Urinary bladder (tissue), 3 donors: ENCODE measurements at regions not wholly inside any gene's neighbourhood (a gene's known extent, or its start where the extent isn't known, plus 50 kb on each side); places are given as distances from the start of the nearest gene placed in this dataset.

Experiments used
- DNase-seq: peaks from one replicate; pipeline ENCODE4 v3.0.0-alpha.2; 2015; ENCODE audit errors: extremely low spot score
- H3K27ac ChIP-seq: one replicate; pipeline ENCODE4 v1.5.1; 2013; ENCODE audit warnings: low read depth, mild to moderate bottlenecking, moderate library complexity
- H3K36me3 ChIP-seq: one replicate; pipeline ENCODE4 v1.6.1; 2013; ENCODE audit warnings: mild to moderate bottlenecking, moderate library complexity; ENCODE audit not compliant: insufficient read depth
- H3K4me1 ChIP-seq: one replicate; pipeline ENCODE4 v1.6.1; 2013; ENCODE audit warnings: mild to moderate bottlenecking, moderate library complexity; ENCODE audit not compliant: insufficient read depth
- H3K4me3 ChIP-seq: one replicate; pipeline ENCODE4 v1.5.1; 2013; ENCODE audit warnings: low read depth, low read length
- WGBS: extraction: QIAGEN DNeasy Blood & Tissue Kit; methylation state at CpG from one replicate; pipeline ENCODE4 v1.1.7; 2013; 5-methylcytosine and 5-hydroxymethylcytosine counted together
- donor health status: healthy with polysubstance abuse.
- donor health status: healthy.

DNA sequence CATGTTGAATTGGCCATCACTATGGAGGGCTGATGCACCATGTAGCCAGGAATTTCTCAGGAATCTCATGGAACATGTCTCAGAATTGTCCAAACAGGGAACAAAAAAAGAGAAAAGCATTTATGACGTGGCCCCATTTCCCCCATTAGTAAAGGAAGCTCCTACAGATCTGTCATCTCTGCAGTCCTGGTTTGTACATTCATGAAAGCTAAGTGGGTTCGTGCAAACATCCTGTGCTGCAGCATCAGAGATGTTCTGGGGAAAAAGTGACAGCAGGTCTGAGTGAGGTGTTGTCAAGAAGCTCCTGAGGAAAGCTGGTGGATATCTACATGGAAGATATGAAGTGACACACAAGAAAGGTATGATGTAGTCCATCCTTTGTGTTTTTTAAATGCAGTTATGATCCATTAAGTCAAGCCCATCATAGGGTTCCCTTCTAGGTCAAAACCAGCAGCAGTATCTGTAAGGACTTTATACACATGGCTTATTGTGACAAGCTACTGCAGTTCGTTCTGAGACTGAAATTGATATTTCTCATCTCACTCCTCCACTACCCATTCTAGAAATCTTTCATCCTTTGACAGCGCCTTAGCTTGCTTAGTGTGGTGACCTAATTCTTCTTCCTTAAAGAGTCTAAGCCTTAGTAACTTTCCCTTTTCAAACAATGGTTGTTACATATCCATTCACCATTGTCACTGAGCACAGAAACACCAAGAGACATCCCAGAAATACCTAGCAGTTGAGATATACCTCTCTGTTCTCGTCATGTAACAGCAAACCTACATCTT is 200.0 kb upstream of the TCF21 start:
- 88% methylated on average over 5 of the region's 5 CpGs for WGBS
- H3K4me1 ChIP-seq = no peaks in the 10 kb centered on the region
- H3K27ac ChIP-seq = no peak overlapping the region

GRCh38 chr6:133689863-133690262 is 199.1 kb upstream of the TCF21 start:
- Histone ChIP-seq H3K4me3 (no peak overlapping the region), H3K36me3 (no peaks in the 10 kb centered on the region), H3K27ac (no peak overlapping the region), H3K4me1 (no peaks in the 10 kb centered on the region)
- no peak for DNase-seq
- WGBS = 77% methylated on average over 5 of the region's 5 CpGs

More for the DNA sequence above, 200.0 kb upstream of the TCF21 start:
- DNase-seq = no peak
- H3K36me3 ChIP-seq = no peaks in the 10 kb centered on the region
- H3K4me3 ChIP-seq = no peak overlapping the region

DNA sequence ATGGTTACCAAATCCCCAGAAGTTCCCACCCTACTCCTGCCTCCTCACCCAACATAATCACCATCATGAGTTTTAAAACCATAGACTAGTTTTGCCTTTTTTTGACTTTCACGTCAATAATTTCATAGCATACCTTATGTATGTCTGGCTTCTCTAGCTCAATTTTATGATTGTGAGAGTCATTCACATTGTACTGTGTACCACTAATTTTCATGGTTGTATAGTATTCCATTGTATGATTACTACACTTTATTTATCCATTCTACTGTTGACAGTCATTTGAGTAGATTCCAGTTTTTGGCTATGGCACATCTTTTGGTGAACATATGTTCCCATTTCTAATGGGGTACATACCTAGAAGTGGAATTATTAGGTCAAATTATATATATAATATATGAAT is 195.3 kb upstream of the TCF21 start:
- H3K27ac ChIP-seq = no peak overlapping the region
- H3K4me1 ChIP-seq = no peaks in the 10 kb centered on the region
- no peak for DNase-seq
- WGBS = 96% methylated on average over 1 of the region's 1 CpG
- H3K36me3 ChIP-seq = no peaks in the 10 kb centered on the region
- H3K4me3 ChIP-seq = no peak overlapping the region

- Histone ChIP-seq H3K36me3 (no peaks in the 10 kb centered on the region), H3K4me3 (no peak overlapping the region), H3K27ac (no peak overlapping the region), H3K4me1 (no peaks in the 10 kb centered on the region)
- no peak for DNase-seq
Measured at GRCh38 chr6:133697185-133697584, 191.7 kb upstream of the TCF21 start.

DNA sequence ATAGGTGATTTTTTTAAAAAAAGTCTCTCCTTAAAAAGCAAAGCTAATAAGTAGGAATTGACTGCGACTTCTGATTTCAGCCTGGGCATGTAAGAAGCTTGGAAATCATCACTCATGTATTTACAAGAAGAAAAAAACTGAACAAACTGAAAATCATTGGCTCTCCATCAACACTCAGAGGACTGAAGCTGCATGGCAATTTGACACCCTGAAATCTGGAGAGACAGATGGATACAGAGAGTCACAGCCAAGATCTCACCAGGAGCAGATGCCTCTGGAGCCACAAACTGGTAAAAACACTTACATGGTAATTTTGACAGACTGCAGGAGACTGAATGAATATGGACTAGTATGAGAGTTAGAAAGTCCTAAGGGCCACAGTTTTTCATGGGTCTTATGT is 191.2 kb upstream of the TCF21 start:
- no peaks in the 10 kb centered on the region for H3K36me3 ChIP-seq
- WGBS = 77% methylated on average over 1 of the region's 1 CpG
- no peaks in the 10 kb centered on the region for H3K4me1 ChIP-seq
- DNase-seq = no peak
- H3K4me3 ChIP-seq = no peak overlapping the region
- H3K27ac ChIP-seq = no peak overlapping the region

DNA sequence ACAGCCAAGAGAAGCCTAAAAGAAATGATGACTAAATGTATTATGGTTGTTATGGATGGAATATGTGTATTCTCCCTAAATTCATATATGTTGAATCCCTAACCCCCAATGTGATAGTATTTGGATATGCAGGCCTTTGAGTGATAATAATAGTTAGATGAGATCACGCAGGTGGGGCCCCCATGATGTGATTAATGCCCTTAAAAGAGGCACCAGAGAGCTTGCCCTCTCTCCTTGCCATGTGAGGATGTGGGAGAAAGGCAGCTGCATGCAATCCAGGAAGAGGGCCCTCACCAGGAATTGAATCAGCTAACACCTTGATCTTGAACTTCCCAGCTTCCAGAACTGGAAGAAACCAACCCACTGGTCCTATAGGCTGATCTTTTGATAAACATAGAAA is 190.6 kb upstream of the TCF21 start:
- Histone ChIP-seq H3K36me3 (no peaks in the 10 kb centered on the region), H3K27ac (no peak overlapping the region), H3K4me3 (no peak overlapping the region), H3K4me1 (no peaks in the 10 kb centered on the region)
- WGBS = 95% methylated on average over 1 of the region's 1 CpG
- no peak for DNase-seq

DNA sequence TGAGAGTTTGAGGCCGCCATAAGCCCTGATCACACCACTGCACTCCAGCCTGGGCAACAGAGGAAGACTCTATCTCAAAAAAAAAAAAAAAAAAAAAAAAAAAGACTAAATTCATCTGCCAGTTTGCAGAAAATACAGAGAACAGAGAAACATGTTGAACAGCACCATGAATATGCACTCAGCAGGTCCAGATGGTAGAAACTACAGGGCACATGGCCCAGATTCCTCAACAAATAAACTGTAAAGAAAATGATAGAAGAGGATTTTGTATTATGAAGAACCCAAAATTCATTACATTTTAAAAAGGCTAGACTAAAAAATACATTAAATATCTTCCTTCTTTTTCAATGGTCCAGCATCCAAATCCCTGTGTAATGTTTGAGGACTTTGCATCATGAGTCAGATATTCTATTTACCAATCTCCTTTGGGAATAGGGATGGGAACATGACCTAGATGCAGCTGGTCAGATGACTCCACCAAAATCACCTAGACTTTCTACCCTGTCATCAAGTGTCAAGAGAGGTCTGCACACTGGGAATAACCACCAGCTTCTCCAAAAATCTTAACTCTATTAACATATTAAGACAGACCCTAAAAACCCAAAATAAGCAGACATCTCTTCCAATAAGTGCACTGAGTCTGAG is 189.1 kb upstream of the TCF21 start:
- WGBS = 96% methylated on average over 1 of the region's 1 CpG
- DNase-seq = no peak
- H3K36me3 ChIP-seq = no peaks in the 10 kb centered on the region
- no peak overlapping the region for H3K27ac ChIP-seq
- no peaks in the 10 kb centered on the region for H3K4me1 ChIP-seq
- no peak overlapping the region for H3K4me3 ChIP-seq

- WGBS = 44% methylated on average over 9 of the region's 9 CpGs
- Histone ChIP-seq H3K4me1 (no peaks in the 10 kb centered on the region), H3K27ac (no peak overlapping the region), H3K36me3 (no peaks in the 10 kb centered on the region), H3K4me3 (no peak overlapping the region)
- no peak for DNase-seq
Measured at GRCh38 chr6:133701633-133702331, 187.1 kb upstream of the TCF21 start.

DNA sequence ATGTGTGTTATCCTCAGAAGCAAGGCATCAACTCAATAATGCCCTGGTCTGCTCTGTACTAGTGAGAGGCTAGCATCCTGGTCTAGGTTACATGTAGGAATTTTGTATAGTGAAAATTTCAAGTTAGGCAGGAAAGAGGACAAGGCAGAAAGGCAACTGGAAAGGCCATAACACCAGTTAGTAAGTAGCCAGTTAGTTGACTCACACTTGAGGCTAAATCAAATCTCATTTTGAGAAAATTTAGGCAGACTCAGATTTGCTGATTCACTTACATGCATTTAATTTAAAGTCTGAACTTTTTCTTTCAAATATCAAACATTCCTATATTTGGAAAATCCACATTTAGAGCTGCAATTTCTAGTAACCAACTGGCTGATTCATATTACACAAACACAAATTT is 184.5 kb upstream of the TCF21 start:
- H3K4me1 ChIP-seq = no peaks in the 10 kb centered on the region
- H3K27ac ChIP-seq = no peak overlapping the region
- no peaks in the 10 kb centered on the region for H3K36me3 ChIP-seq
- no peak overlapping the region for H3K4me3 ChIP-seq
- no peak for DNase-seq

- H3K4me3 ChIP-seq = no peak overlapping the region
- H3K27ac ChIP-seq = no peak overlapping the region
- no peak for DNase-seq
- H3K36me3 ChIP-seq = no peaks in the 10 kb centered on the region
- 42% methylated on average over 1 of the region's 1 CpG for WGBS
- no peaks in the 10 kb centered on the region for H3K4me1 ChIP-seq
Measured at GRCh38 chr6:133705066-133705465, 183.8 kb upstream of the TCF21 start.

- Histone ChIP-seq H3K4me1 (no peaks in the 10 kb centered on the region), H3K27ac (no peak overlapping the region), H3K36me3 (no peaks in the 10 kb centered on the region), H3K4me3 (no peak overlapping the region)
- 79% methylated on average over 2 of the region's 2 CpGs for WGBS
- no peak for DNase-seq
Measured at GRCh38 chr6:133705731-133706130, 183.2 kb upstream of the TCF21 start.

- WGBS = 52% methylated on average over 4 of the region's 4 CpGs
- Histone ChIP-seq H3K27ac (no peak overlapping the region), H3K4me1 (no peaks in the 10 kb centered on the region), H3K4me3 (no peak overlapping the region), H3K36me3 (no peaks in the 10 kb centered on the region)
- no peak for DNase-seq
Measured at GRCh38 chr6:133707456-133707855, 181.5 kb upstream of the TCF21 start.

GRCh38 chr6:133710826-133711225 is 178.1 kb upstream of the TCF21 start:
- no peaks in the 10 kb centered on the region for H3K4me1 ChIP-seq
- H3K36me3 ChIP-seq = no peaks in the 10 kb centered on the region
- H3K4me3 ChIP-seq = no peak overlapping the region
- H3K27ac ChIP-seq = no peak overlapping the region
- no peak for DNase-seq

- H3K4me3 ChIP-seq = no peak overlapping the region
- 78% methylated on average over 3 of the region's 3 CpGs for WGBS
- H3K27ac ChIP-seq = no peak overlapping the region
- no peaks in the 10 kb centered on the region for H3K4me1 ChIP-seq
- DNase-seq = no peak
- H3K36me3 ChIP-seq = no peaks in the 10 kb centered on the region
Measured at GRCh38 chr6:133715270-133715669, 173.6 kb upstream of the TCF21 start.
